HEK293 (cell line): ENCODE measurements at regions not wholly inside any gene's neighbourhood (a gene's known extent, or its start where the extent isn't known, plus 50 kb on each side); places are given as distances from the start of the nearest gene placed in this dataset.

Experiments
- ATF2 ChIP-seq: fragments of 450-650 bp; formaldehyde crosslinking; IDR thresholded peaks from 2 replicates; pipeline ENCODE4 v1.5.1; 2016; ENCODE audit warnings: missing biosample characterization, missing genetic modification characterization, low read depth
- CTCF ChIP-seq: fragments of 450-650 bp; formaldehyde crosslinking; IDR thresholded peaks from 2 replicates; pipeline ENCODE4 v1.5.1; 2016; ENCODE audit warnings: missing biosample characterization, missing genetic modification characterization
- ELK4 ChIP-seq: IDR thresholded peaks from 2 replicates; pipeline ENCODE4 v1.6.1; 2011; ENCODE audit warnings: mild to moderate bottlenecking, low read depth, low read length, borderline replicate concordance
- GFI1B ChIP-seq: fragments of 450-650 bp; formaldehyde crosslinking; IDR thresholded peaks from 2 replicates; pipeline ENCODE4 v1.5.1; 2016; ENCODE audit warnings: missing biosample characterization, missing genetic modification characterization
- KLF10 ChIP-seq: fragments of 450-650 bp; IDR thresholded peaks from 2 replicates; pipeline ENCODE4 v1.5.1; 2018; ENCODE audit warnings: missing biosample characterization, mild to moderate bottlenecking, missing genetic modification characterization
- TCF7L2 ChIP-seq: IDR thresholded peaks from 2 replicates; pipeline ENCODE4 v1.6.1; 2011; ENCODE audit warnings: low read depth, mild to moderate bottlenecking, inconsistent platforms, low read length, moderate library complexity, borderline replicate concordance
- ZBTB7A ChIP-seq: fragments of 450-650 bp; formaldehyde crosslinking; IDR thresholded peaks from 2 replicates; pipeline ENCODE4 v1.5.1; 2016; ENCODE audit warnings: low read depth, missing biosample characterization, missing genetic modification characterization
- ZEB2 ChIP-seq: fragments of 450-650 bp; formaldehyde crosslinking; IDR thresholded peaks from 2 replicates; pipeline ENCODE4 v1.5.1; 2016; ENCODE audit warnings: missing biosample characterization, missing genetic modification characterization
- ZNF148 ChIP-seq: fragments of 450-650 bp; formaldehyde crosslinking; IDR thresholded peaks from 2 replicates; pipeline ENCODE4 v1.5.0; 2017; ENCODE audit warnings: missing biosample characterization, missing genetic modification characterization, borderline replicate concordance
- ZNF423 ChIP-seq: fragments of 450-650 bp; formaldehyde crosslinking; IDR thresholded peaks from 2 replicates; pipeline ENCODE4 v1.5.1; 2016; ENCODE audit warnings: missing biosample characterization, missing genetic modification characterization
- ZNF473 ChIP-seq: fragments of 450-650 bp; formaldehyde crosslinking; IDR thresholded peaks from 2 replicates; pipeline ENCODE4 v1.5.1; 2017; ENCODE audit warnings: missing biosample characterization, missing genetic modification characterization
- ZNF530 ChIP-seq: fragments of 450-650 bp; formaldehyde crosslinking; IDR thresholded peaks from 2 replicates; pipeline ENCODE4 v1.5.1; 2016; ENCODE audit warnings: low read depth, missing biosample characterization, missing genetic modification characterization
- ZSCAN18 ChIP-seq: fragments of 450-650 bp; formaldehyde crosslinking; IDR thresholded peaks from 2 replicates; pipeline ENCODE4 v1.5.1; 2016; ENCODE audit warnings: missing biosample characterization, missing genetic modification characterization

- TF ChIP-seq ATF2 (tag by site-specific recombination) (no peak), TCF7L2 (no peak), ZNF148 (tag by site-specific recombination) (no peak), ZNF530 (tag by site-specific recombination) (no peak), ELK4 (no peak), CTCF (tag by site-specific recombination) (no peak), ZBTB7A (tag by site-specific recombination) (no peak), ZSCAN18 (tag by site-specific recombination) (no peak), ZNF423 (tag by site-specific recombination) (no peak), KLF10 (tag by site-specific recombination) (no peak), GFI1B (no peak), ZNF473 (tag by site-specific recombination) (no peak), ZEB2 (tag by site-specific recombination) (no peak)
These were observed 144.7 kb downstream of the ZNF518B start for GRCh38 chr4:10312568-10312967.
